CD4-positive, alpha-beta T cell (primary cell): ENCODE measurements at regions not wholly inside any gene's neighbourhood (a gene's known extent, or its start where the extent isn't known, plus 50 kb on each side); places are given as distances from the start of the nearest gene placed in this dataset.

ENCODE experiments used
- ATAC-seq: fragments of 200-7000 bp; cut with Tn5 transposase; one replicate; pipeline ENCODE4 v1.10.0; 2022; ENCODE audit warnings: mild to moderate bottlenecking; ENCODE audit not compliant: poor library complexity
- CTCF ChIA-PET: fragments of 350-600 bp; sonication (Branson Sonifier 250); formaldehyde crosslinking; loops from one replicate; lab custom pipeline; 2021; ENCODE audit warnings: antibody characterized with exemption, inconsistent platforms; lab: Charles Lee
- POLR2A ChIA-PET: fragments of 350-600 bp; sonication (Branson Sonifier 250); formaldehyde crosslinking; loops from one replicate; lab custom pipeline; 2021; ENCODE audit warnings: antibody characterized with exemption, inconsistent platforms; lab: Charles Lee
- DNase-seq, 14 experiments: peaks; one replicate each; pipeline ENCODE4 v3.0.0-alpha.2; 2013 to 2020; ENCODE audit warnings: mixed read lengths in 2 of 14
- H3K27ac ChIP-seq, 2 donors: one replicate each; pipeline versions ENCODE4 v1.5.1 to v1.7.0; 2013; ENCODE audit warnings: low read length in 2 of 2, low read depth in 1 of 2, mild to moderate bottlenecking in 1 of 2
- H3K27me3 ChIP-seq, 2 experiments: 1 replicate in 1 of 2; 2 replicates in 1 of 2; pipeline versions ENCODE4 v1.6.1 to v1.7.0; 2013; ENCODE audit warnings: low read length in 2 of 2, control low read depth in 1 of 2, mild to moderate bottlenecking in 1 of 2, moderate library complexity in 1 of 2; ENCODE audit not compliant: insufficient read depth in 2 of 2, control insufficient read depth in 1 of 2
- H3K36me3 ChIP-seq: one replicate; pipeline ENCODE4 v1.6.1; 2013; ENCODE audit warnings: low read length, control low read depth; ENCODE audit not compliant: insufficient read depth
- H3K4me1 ChIP-seq: one replicate; pipeline ENCODE4 v1.6.1; 2013; ENCODE audit warnings: low read length, control low read depth; ENCODE audit not compliant: insufficient read depth
- H3K4me3 ChIP-seq: one replicate; pipeline ENCODE4 v1.5.1; 2013; ENCODE audit warnings: mild to moderate bottlenecking, low read length, moderate library complexity
- H3K9me3 ChIP-seq, 2 experiments: 1 replicate in 1 of 2; 2 replicates in 1 of 2; pipeline versions ENCODE4 v1.6.1 to v1.7.0; 2013; ENCODE audit warnings: low read length in 2 of 2, mild to moderate bottlenecking in 2 of 2, control low read depth in 1 of 2, moderate library complexity in 1 of 2; ENCODE audit not compliant: control insufficient read depth in 1 of 2, insufficient read depth in 1 of 2
- H3K27ac Mint-ChIP-seq: one replicate; pipeline ENCODE4 v1.8.0; 2020; ENCODE audit warnings: mixed read lengths
- H3K27me3 Mint-ChIP-seq: one replicate; pipeline ENCODE4 v1.8.0; 2021; ENCODE audit warnings: mixed read lengths
- H3K36me3 Mint-ChIP-seq: one replicate; pipeline ENCODE4 v1.8.0; 2021; ENCODE audit warnings: low read depth, mixed read lengths
- H3K4me1 Mint-ChIP-seq: one replicate; pipeline ENCODE4 v1.8.0; 2021; ENCODE audit warnings: low read depth, mixed read lengths
- H3K4me3 Mint-ChIP-seq: one replicate; pipeline ENCODE4 v1.8.0; 2020; ENCODE audit warnings: mild to moderate bottlenecking, mixed read lengths
- H3K9me3 Mint-ChIP-seq: one replicate; pipeline ENCODE4 v1.8.0; 2020; ENCODE audit warnings: mixed read lengths
- CTCF ChIP-seq: fragments of 200-600 bp; IDR thresholded peaks from one replicate; pipeline ENCODE4 v1.8.0; 2022; ENCODE audit warnings: antibody characterized with exemption, mild to moderate bottlenecking
- intact Hi-C, 2 experiments: fragments of 100-400 bp; cut with DNase I in 1 of 2; cut with micrococcal nuclease in 1 of 2; formaldehyde crosslinking; loops; one replicate each; pipeline versions ENCODE4 v1.15.1 to v1.9.0; 2023 to 2025; cut with DNase I, micrococcal nuclease

- no peak overlapping the region for H3K4me3 ChIP-seq
- Mint-ChIP-seq H3K4me3 (no peak overlapping the region), H3K9me3 (peaks cover 7% of the 10 kb centered on the region), H3K36me3 (no peaks in the 10 kb centered on the region), H3K4me1 (no peaks in the 10 kb centered on the region), H3K27me3 (no peaks in the 10 kb centered on the region), H3K27ac (no peak overlapping the region)
- CTCF ChIA-PET, result no interaction called here
- POLR2A ChIA-PET, result no interaction called here
- H3K4me1 ChIP-seq, result no peaks in the 10 kb centered on the region
- no peak overlapping the region for H3K27ac ChIP-seq
- H3K9me3 ChIP-seq, result peaks cover 0 to 4% of the 10 kb centered on the region in 2 experiments
- H3K27me3 ChIP-seq, result no peaks in the 10 kb centered on the region
- no peaks in the 10 kb centered on the region for H3K36me3 ChIP-seq
- no peak for ATAC-seq
- no peak for TF ChIP-seq CTCF
- DNase-seq, result no peak
- intact Hi-C loops, result no loop called here
Measured at GRCh38 chr1:219701476-219701875, 88.6 kb upstream of the ZC3H11B start.

GRCh38 chr1:219699870-219700269, 87.0 kb upstream of the ZC3H11B start:
- Histone ChIP-seq H3K27me3 (no peaks in the 10 kb centered on the region), H3K4me3 (no peak overlapping the region), H3K9me3 (peaks cover 0 to 4% of the 10 kb centered on the region in 2 experiments), H3K4me1 (no peaks in the 10 kb centered on the region), H3K27ac (no peak overlapping the region), H3K36me3 (no peaks in the 10 kb centered on the region)
- TF ChIP-seq CTCF, result no peak
- ChIA-PET POLR2A (no interaction called here), CTCF (no interaction called here)
- no peaks in the 10 kb centered on the region for H3K4me1 Mint-ChIP-seq
- H3K27ac Mint-ChIP-seq, result no peak overlapping the region
- H3K9me3 Mint-ChIP-seq, result no peaks in the 10 kb centered on the region
- H3K27me3 Mint-ChIP-seq, result no peaks in the 10 kb centered on the region
- H3K4me3 Mint-ChIP-seq, result no peak overlapping the region
- DNase-seq (no peak), ATAC-seq (no peak)
- no peaks in the 10 kb centered on the region for H3K36me3 Mint-ChIP-seq
- intact Hi-C loops, result no loop called here

- Histone ChIP-seq H3K4me3 (no peak overlapping the region), H3K27ac (no peak overlapping the region), H3K36me3 (no peaks in the 10 kb centered on the region), H3K4me1 (no peaks in the 10 kb centered on the region), H3K9me3 (peaks cover 0 to 4% of the 10 kb centered on the region in 2 experiments), H3K27me3 (no peaks in the 10 kb centered on the region)
- Mint-ChIP-seq H3K9me3 (no peaks in the 10 kb centered on the region), H3K36me3 (no peaks in the 10 kb centered on the region), H3K4me1 (no peaks in the 10 kb centered on the region), H3K4me3 (no peak overlapping the region), H3K27me3 (no peaks in the 10 kb centered on the region), H3K27ac (no peak overlapping the region)
- no peak for ATAC-seq
- POLR2A ChIA-PET, result no interaction called here
- intact Hi-C loops, result no loop called here
- CTCF ChIA-PET, result no interaction called here
- TF ChIP-seq CTCF, result no peak
- DNase-seq, result no peak
Measured at GRCh38 chr1:219697682-219698081, 84.8 kb upstream of the ZC3H11B start.
